ENCODE measurements at regions not wholly inside any gene's neighbourhood (a gene's known extent, or its start where the extent isn't known, plus 50 kb on each side); places are given as distances from the start of the nearest gene placed in this dataset.
"Not testable (repeated sequence)": the region's sequence is repeated elsewhere in the genome, so short reads cannot be mapped to it uniquely, and the experiment has no call there.

DNA sequence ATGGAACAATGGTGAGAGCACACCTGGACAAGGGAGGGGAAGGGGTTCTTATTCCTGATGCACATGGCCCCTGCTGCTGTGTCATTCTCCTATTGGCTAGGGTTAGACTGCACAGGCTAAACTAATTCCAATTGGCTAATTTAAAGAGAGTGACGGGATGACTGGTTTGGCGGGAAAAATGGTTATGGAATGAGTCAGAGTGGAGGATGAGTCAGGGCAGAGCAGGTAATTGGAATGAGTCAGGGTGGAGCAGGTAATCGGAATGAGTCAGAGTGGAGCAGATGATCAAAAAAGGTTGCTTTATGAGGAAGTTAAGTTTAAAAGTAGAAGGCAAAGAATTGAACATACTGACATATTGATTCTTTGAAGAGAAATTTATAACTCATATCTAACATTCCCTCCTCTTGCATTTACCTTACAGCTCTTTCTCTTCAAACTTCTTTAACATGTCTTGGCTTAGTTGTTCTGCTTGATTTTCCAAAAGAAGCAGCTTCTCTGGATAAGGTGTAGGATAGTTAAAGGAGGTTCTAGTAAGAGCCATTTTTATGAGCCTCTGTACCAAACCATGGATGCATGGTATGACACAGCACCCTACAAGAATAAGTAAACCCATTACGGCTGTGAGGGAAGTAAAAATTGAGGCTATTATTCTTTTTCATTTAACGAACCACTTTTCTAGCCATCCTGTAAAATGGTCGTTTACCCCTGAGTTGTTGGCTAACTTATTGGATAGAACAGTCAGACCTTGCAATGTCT is 107.8 kb downstream of the TMEM167A start:
- H3F3A ChIP-seq (ENCODE audit: insufficient read depth, low read length); H4K20me1 ChIP-seq (ENCODE audit: insufficient read depth, low read length); H3K79me2 ChIP-seq (ENCODE audit: low read length); H3K4me1 ChIP-seq (ENCODE audit: low read length); DNase-seq; H3K4me2 ChIP-seq (ENCODE audit: low read depth, low read length); H3K9me2 ChIP-seq (replicated peaks; ENCODE audit: insufficient read depth, low read length); H3K27me3 ChIP-seq (replicated peaks; ENCODE audit: insufficient read depth, low read length); H3K9ac ChIP-seq (ENCODE audit: low read length); H3K36me3 ChIP-seq (replicated peaks; ENCODE audit: insufficient read depth, low read length); H3K27ac ChIP-seq (ENCODE audit: low read length); H2AFZ ChIP-seq (ENCODE audit: low read length); H3K9me3 ChIP-seq (replicated peaks; ENCODE audit: insufficient read depth, low read length); H3K4me3 ChIP-seq (ENCODE audit: low read length): not testable (repeated sequence)

DNA sequence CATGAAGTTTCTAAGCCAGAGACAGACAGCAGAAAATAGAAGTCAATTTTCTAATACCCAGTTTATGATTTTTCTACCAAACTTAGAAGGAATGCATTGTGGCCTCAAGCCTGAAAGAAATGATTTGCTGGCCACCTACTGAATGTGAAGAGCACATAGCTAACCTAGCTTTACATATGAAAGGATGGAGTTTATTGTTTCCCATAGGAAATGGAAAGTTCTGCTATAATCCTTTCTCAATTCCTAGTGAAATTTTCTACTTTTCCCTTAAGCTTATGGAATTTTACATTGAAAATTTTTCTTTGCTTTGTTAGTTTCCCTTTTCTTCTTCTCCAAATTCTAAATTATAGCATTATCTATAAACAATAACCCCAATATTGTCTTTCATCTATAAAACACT is 110.1 kb downstream of the TMEM167A start:
- no peaks in the 10 kb centered on the region for H3K36me3 ChIP-seq (replicated peaks; ENCODE audit: insufficient read depth, low read length)
- H3K4me2 ChIP-seq (ENCODE audit: low read depth, low read length), result no peak overlapping the region
- no peak overlapping the region for H3K27ac ChIP-seq (ENCODE audit: low read length)
- TF ChIP-seq EZH2 (optimal IDR thresholded peaks at IDR 0.05; ENCODE audit: low read depth, low read length) (no peak), EZH2phosphoT487 (IDR thresholded peaks at IDR 0.05; ENCODE audit: low read length) (no peak)
- TF ChIP-seq, protein P1, sequence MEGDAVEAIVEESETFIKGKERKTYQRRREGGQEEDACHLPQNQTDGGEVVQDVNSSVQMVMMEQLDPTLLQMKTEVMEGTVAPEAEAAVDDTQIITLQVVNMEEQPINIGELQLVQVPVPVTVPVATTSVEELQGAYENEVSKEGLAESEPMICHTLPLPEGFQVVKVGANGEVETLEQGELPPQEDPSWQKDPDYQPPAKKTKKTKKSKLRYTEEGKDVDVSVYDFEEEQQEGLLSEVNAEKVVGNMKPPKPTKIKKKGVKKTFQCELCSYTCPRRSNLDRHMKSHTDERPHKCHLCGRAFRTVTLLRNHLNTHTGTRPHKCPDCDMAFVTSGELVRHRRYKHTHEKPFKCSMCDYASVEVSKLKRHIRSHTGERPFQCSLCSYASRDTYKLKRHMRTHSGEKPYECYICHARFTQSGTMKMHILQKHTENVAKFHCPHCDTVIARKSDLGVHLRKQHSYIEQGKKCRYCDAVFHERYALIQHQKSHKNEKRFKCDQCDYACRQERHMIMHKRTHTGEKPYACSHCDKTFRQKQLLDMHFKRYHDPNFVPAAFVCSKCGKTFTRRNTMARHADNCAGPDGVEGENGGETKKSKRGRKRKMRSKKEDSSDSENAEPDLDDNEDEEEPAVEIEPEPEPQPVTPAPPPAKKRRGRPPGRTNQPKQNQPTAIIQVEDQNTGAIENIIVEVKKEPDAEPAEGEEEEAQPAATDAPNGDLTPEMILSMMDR (IDR thresholded peaks at IDR 0.05; ENCODE audit: low read length), result no peak
- no peaks in the 10 kb centered on the region for H3K27me3 ChIP-seq (replicated peaks; ENCODE audit: insufficient read depth, low read length)
- no peak overlapping the region for H3K4me3 ChIP-seq (ENCODE audit: low read length)
- H3K9me3 ChIP-seq (replicated peaks; ENCODE audit: insufficient read depth, low read length), result no peaks in the 10 kb centered on the region
- H3F3A ChIP-seq (ENCODE audit: insufficient read depth, low read length), result no peaks in the 10 kb centered on the region
- no peak for DNase-seq
- no peaks in the 10 kb centered on the region for H3K79me2 ChIP-seq (ENCODE audit: low read length)
- H4K20me1 ChIP-seq (ENCODE audit: insufficient read depth, low read length), result no peaks in the 10 kb centered on the region
- no peaks in the 10 kb centered on the region for H3K4me1 ChIP-seq (ENCODE audit: low read length)
- no peak overlapping the region for H3K9ac ChIP-seq (ENCODE audit: low read length)
- no peak overlapping the region for H2AFZ ChIP-seq (ENCODE audit: low read length)
- H3K9me2 ChIP-seq (replicated peaks; ENCODE audit: insufficient read depth, low read length), result no peaks in the 10 kb centered on the region

DNA sequence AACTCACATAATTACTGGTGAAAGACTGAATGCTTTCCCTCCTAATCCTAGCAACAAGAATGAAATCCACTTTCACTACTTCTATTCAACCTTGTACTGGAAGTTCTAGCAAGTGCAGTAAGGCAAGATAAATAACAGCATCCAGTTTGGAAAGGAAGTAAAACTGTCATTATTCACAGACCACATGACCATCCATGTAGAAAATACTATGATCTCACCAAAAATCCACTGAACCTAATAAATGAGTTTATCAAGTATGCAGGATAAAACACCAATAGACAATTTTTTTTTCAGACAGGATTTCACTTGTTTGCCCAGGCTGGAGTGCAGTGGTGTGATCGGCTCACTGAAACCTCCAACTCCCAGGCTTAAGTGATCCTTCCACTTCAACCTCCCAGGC is 117.7 kb downstream of the TMEM167A start:
- Histone ChIP-seq H3K9me2 (replicated peaks; ENCODE audit: insufficient read depth, low read length) (no peaks in the 10 kb centered on the region), H3F3A (ENCODE audit: insufficient read depth, low read length) (no peaks in the 10 kb centered on the region), H3K27ac (ENCODE audit: low read length) (no peak overlapping the region), H3K4me1 (ENCODE audit: low read length) (no peaks in the 10 kb centered on the region), H3K4me3 (ENCODE audit: low read length) (no peak overlapping the region), H3K9ac (ENCODE audit: low read length) (no peak overlapping the region), H3K79me2 (ENCODE audit: low read length) (no peaks in the 10 kb centered on the region), H3K27me3 (replicated peaks; ENCODE audit: insufficient read depth, low read length) (no peaks in the 10 kb centered on the region), H4K20me1 (ENCODE audit: insufficient read depth, low read length) (no peaks in the 10 kb centered on the region), H3K4me2 (ENCODE audit: low read depth, low read length) (no peak overlapping the region), H3K9me3 (replicated peaks; ENCODE audit: insufficient read depth, low read length) (no peaks in the 10 kb centered on the region), H3K36me3 (replicated peaks; ENCODE audit: insufficient read depth, low read length) (no peaks in the 10 kb centered on the region), H2AFZ (ENCODE audit: low read length) (no peak overlapping the region)
- DNase-seq, result no peak
- TF ChIP-seq, protein P1 (IDR thresholded peaks at IDR 0.05; ENCODE audit: low read length), result no peak
- TF ChIP-seq EZH2phosphoT487 (IDR thresholded peaks at IDR 0.05; ENCODE audit: low read length) (no peak), EZH2 (optimal IDR thresholded peaks at IDR 0.05; ENCODE audit: low read depth, low read length) (no peak)

- Histone ChIP-seq H3K9ac (ENCODE audit: low read length) (no peak overlapping the region), H4K20me1 (ENCODE audit: insufficient read depth, low read length) (no peaks in the 10 kb centered on the region), H3K4me2 (ENCODE audit: low read depth, low read length) (no peak overlapping the region), H3K9me3 (replicated peaks; ENCODE audit: insufficient read depth, low read length) (no peaks in the 10 kb centered on the region), H3K4me1 (ENCODE audit: low read length) (no peaks in the 10 kb centered on the region), H3K9me2 (replicated peaks; ENCODE audit: insufficient read depth, low read length) (no peaks in the 10 kb centered on the region), H3K79me2 (ENCODE audit: low read length) (no peaks in the 10 kb centered on the region), H3K27me3 (replicated peaks; ENCODE audit: insufficient read depth, low read length) (no peaks in the 10 kb centered on the region), H3F3A (ENCODE audit: insufficient read depth, low read length) (no peaks in the 10 kb centered on the region), H3K4me3 (ENCODE audit: low read length) (no peak overlapping the region), H2AFZ (ENCODE audit: low read length) (no peak overlapping the region), H3K36me3 (replicated peaks; ENCODE audit: insufficient read depth, low read length) (no peaks in the 10 kb centered on the region), H3K27ac (ENCODE audit: low read length) (no peak overlapping the region)
- no peak for DNase-seq
- no peak for TF ChIP-seq EZH2phosphoT487 (IDR thresholded peaks at IDR 0.05; ENCODE audit: low read length)
- TF ChIP-seq EZH2 (optimal IDR thresholded peaks at IDR 0.05; ENCODE audit: low read depth, low read length), result no peak
- TF ChIP-seq, protein P1 (IDR thresholded peaks at IDR 0.05; ENCODE audit: low read length), result no peak
Measured at GRCh38 chr5:82956600-82956999, 120.6 kb downstream of the TMEM167A start.

Data from MM.1S (cell line).